Right cardiac atrium (tissue), 5 donors: ENCODE measurements at regions not wholly inside any gene's neighbourhood (a gene's known extent, or its start where the extent isn't known, plus 50 kb on each side); places are given as distances from the start of the nearest gene placed in this dataset.
A peak's percentile ranks its signal among the peaks of the same experiment; 100 is the strongest.

ENCODE experiments used
- ATAC-seq, 2 donors: fragments of 200-7000 bp; cut with Tn5 transposase; one replicate each; pipeline versions ENCODE4 v1.8.0 to v1.9.1; 2020; ENCODE audit warnings: moderate library complexity in 2 of 2, mild to moderate bottlenecking in 1 of 2
- DNase-seq, 3 donors: peaks; one replicate each; pipeline ENCODE4 v3.0.0-alpha.2; 2020
- H3K27ac ChIP-seq: one replicate; pipeline ENCODE4 v1.5.1; 2013; ENCODE audit warnings: mild to moderate bottlenecking, low read length, control low read depth, moderate library complexity
- H3K27me3 ChIP-seq: one replicate; pipeline ENCODE4 v1.6.1; 2013; ENCODE audit not compliant: control insufficient read depth, insufficient read depth
- H3K4me1 ChIP-seq: one replicate; pipeline ENCODE4 v1.6.1; 2013; ENCODE audit warnings: low read length; ENCODE audit not compliant: control insufficient read depth, insufficient read depth
- H3K4me3 ChIP-seq: one replicate; pipeline ENCODE4 v1.5.1; 2013; ENCODE audit warnings: low read length, control low read depth
- H3K9me3 ChIP-seq: one replicate; pipeline ENCODE4 v1.6.1; 2013; ENCODE audit warnings: low read length; ENCODE audit not compliant: control insufficient read depth
- WGBS: extraction: QIAGEN DNeasy Blood & Tissue Kit; methylation state at CpG from one replicate; pipeline ENCODE4 v1.1.7; 2013; 5-methylcytosine and 5-hydroxymethylcytosine counted together
- intact Hi-C, 4 donors: fragments of 100-400 bp; cut with DNase I; formaldehyde crosslinking; loops; one replicate each; pipeline versions ENCODE4 v1.11.0 to v1.14.0; 2022 to 2023
- donor health status: healthy with polysubstance abuse.
- donor health status: DM: no; HTN: yes; CAD: no.
- donor health status: DM: no; HTN: no; CAD: no.
- donor health status: DM: no; HTN: yes; CAD: no; lungs with severe emphysema.
- donor health status: DM: yes; HTN: yes; CAD: no.

GRCh38 chr15:96538491-96538890 lies 208.0 kb downstream of the NR2F2 start:
- no peak overlapping the region for H3K4me3 ChIP-seq
- H3K27me3 ChIP-seq, result no peaks in the 10 kb centered on the region
- no peak overlapping the region for H3K27ac ChIP-seq
- WGBS, result 92% methylated on average over 3 of the region's 3 CpGs
- DNase-seq (no peak), ATAC-seq (no peak)
- intact Hi-C loops, result no loop called here
- H3K9me3 ChIP-seq, result no peaks in the 10 kb centered on the region
- H3K4me1 ChIP-seq, result no peaks in the 10 kb centered on the region

- 94% methylated on average over 7 of the region's 7 CpGs for WGBS
- DNase-seq, result no peak
- intact Hi-C loops, result no loop called here
- H3K27me3 ChIP-seq, result no peaks in the 10 kb centered on the region
- H3K4me1 ChIP-seq, result no peaks in the 10 kb centered on the region
- no peak overlapping the region for H3K27ac ChIP-seq
- no peak overlapping the region for H3K4me3 ChIP-seq
- H3K9me3 ChIP-seq, result no peaks in the 10 kb centered on the region
- no peak for ATAC-seq
Observed at GRCh38 chr15:96540283-96540682, 209.8 kb downstream of the NR2F2 start.

DNA sequence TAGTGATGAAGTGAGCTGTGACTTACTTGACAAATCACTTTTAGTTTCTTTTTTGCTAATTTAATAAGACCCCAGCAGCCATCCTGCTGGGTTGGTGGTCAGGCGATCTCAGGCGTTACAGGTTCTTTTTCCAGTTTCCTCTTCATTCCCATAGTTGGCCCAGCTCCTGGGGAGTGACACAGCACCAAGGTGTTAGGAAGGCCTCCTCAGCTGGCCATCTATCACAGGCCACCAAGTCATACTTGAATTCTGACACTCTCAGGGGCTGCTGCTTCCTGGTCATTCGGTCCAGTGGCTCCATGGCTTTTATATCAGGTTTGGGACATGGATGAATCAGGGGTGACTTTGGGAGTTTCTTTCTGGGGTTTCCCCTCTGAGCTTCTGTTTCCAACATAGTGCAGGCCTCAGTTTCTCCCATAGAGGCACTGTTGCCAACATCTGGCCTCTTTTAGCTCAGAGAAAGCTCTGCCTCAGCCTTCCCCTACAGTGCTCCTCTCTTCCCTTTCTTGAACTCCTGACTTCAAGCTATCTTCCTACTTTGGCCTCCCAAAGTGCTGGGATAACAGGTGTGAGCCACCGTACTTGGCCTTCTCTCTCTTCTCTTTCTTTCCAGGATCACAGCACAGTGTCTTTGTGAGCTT lies 211.8 kb downstream of the NR2F2 start:
- intact Hi-C loops, result no loop called here
- no peaks in the 10 kb centered on the region for H3K4me1 ChIP-seq
- no peak overlapping the region for H3K4me3 ChIP-seq
- ATAC-seq (no peak), DNase-seq (no peak)
- WGBS, result 92% methylated on average over 4 of the region's 4 CpGs
- H3K27me3 ChIP-seq, result no peaks in the 10 kb centered on the region
- no peak overlapping the region for H3K27ac ChIP-seq
- no peaks in the 10 kb centered on the region for H3K9me3 ChIP-seq

DNA sequence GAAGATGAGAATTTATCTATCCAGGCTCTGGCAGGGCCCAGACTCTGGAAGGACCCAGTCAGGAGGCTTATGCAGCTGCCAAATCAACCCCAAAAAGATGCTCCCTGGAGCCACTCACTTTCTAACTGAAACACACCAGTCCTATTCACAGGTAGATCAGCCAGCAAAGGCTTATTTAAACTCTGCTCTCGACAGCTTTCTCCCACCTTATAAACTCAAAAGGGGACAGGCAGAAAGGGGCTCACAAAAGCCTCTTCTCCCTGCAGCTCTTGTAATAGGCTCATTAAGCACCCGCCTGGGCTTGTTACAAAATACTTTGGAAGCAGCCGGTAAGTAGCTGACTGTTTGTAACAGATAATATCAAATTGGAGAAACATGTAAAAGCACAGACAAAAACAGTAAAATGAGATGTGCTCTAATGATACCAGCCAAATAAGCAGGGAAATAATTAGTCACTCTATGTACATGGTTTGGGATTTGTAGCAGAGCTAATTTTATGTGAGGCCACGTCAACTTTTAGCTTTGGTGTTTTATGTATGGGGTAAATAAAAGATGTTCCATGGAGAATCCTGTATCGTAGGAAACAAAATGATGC lies 213.8 kb downstream of the NR2F2 start:
- intact Hi-C loops, result no loop called here
- no peak overlapping the region for H3K27ac ChIP-seq
- ATAC-seq (no peak), DNase-seq (no peak)
- 78% methylated on average over 5 of the region's 5 CpGs for WGBS
- no peaks in the 10 kb centered on the region for H3K9me3 ChIP-seq
- no peaks in the 10 kb centered on the region for H3K27me3 ChIP-seq
- no peak overlapping the region for H3K4me3 ChIP-seq
- no peaks in the 10 kb centered on the region for H3K4me1 ChIP-seq

- ATAC-seq (no peak), DNase-seq (no peak)
- H3K9me3 ChIP-seq, result no peaks in the 10 kb centered on the region
- WGBS, result 90% methylated on average over 1 of the region's 1 CpG
- H3K27me3 ChIP-seq, result no peaks in the 10 kb centered on the region
- H3K27ac ChIP-seq, result no peak overlapping the region
- intact Hi-C loops, result no loop called here
- no peak overlapping the region for H3K4me3 ChIP-seq
- H3K4me1 ChIP-seq, result peaks cover 5% of the 10 kb centered on the region
Observed at GRCh38 chr15:96549136-96549535, 218.6 kb downstream of the NR2F2 start.

- 77% methylated on average over 4 of the region's 4 CpGs for WGBS
- no peak overlapping the region for H3K27ac ChIP-seq
- H3K4me1 ChIP-seq, result peaks cover 5% of the 10 kb centered on the region
- DNase-seq, result no peak
- ATAC-seq, result no peak
- no peaks in the 10 kb centered on the region for H3K27me3 ChIP-seq
- no peak overlapping the region for H3K4me3 ChIP-seq
- intact Hi-C loops, result no loop called here
- H3K9me3 ChIP-seq, result no peaks in the 10 kb centered on the region
Observed at GRCh38 chr15:96551196-96551595, 220.7 kb downstream of the NR2F2 start.

DNA sequence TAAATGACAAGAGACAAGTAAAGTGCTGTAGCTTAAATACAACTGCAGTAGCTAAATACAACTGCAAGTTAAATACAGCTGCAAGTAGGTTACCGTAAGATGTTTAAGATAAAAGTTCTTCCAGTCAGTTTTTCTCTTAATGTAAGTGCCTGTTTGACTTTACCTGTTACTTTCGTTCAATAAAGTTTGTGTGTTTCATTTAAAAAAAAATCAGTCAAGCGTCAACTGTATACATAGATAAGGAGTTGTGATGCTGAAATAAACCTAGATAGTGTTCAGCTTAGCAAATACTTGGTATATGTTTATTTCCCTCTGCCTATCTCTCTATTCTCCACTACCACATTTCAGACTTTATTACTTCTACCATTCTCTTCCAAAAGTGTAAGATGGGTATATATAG lies 221.2 kb downstream of the NR2F2 start:
- H3K4me3 ChIP-seq, result no peak overlapping the region
- no peaks in the 10 kb centered on the region for H3K9me3 ChIP-seq
- 83% methylated on average over 3 of the region's 3 CpGs for WGBS
- no peak for ATAC-seq
- H3K27me3 ChIP-seq, result no peaks in the 10 kb centered on the region
- H3K27ac ChIP-seq, result no peak overlapping the region
- intact Hi-C loops, result no loop called here
- no peak for DNase-seq
- peaks cover 5% of the 10 kb centered on the region for H3K4me1 ChIP-seq

- intact Hi-C loops, result no loop called here
- WGBS, result 79% methylated on average over 4 of the region's 4 CpGs
- no peak overlapping the region for H3K4me3 ChIP-seq
- no peak overlapping the region for H3K27ac ChIP-seq
- no peaks in the 10 kb centered on the region for H3K9me3 ChIP-seq
- H3K27me3 ChIP-seq, result no peaks in the 10 kb centered on the region
- ATAC-seq (no peak), DNase-seq (no peak)
- H3K4me1 ChIP-seq, result peaks cover 5% of the 10 kb centered on the region
Observed at GRCh38 chr15:96553006-96553405, 222.5 kb downstream of the NR2F2 start.

DNA sequence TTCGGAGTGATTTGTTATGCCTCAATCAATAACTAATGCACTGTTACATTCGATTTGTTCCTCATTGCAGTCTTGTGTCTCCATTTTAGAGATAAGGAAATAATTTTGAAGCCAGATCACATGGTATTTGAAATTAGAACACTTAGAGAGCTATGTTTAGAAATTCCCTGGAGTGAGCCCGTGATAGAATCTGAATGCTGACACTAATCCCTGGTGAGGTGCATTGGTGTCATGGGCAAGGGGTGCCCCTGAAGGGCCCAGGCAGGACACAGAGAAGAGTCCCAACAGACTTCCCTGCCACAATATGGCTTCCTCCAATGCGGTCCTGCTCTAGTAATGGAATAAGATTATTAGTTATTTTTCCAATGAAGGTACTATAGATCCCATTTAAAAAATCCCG lies 223.0 kb downstream of the NR2F2 start:
- Histone ChIP-seq H3K27me3 (no peaks in the 10 kb centered on the region), H3K4me1 (peaks cover 5% of the 10 kb centered on the region), H3K4me3 (no peak overlapping the region), H3K27ac (no peak overlapping the region), H3K9me3 (no peaks in the 10 kb centered on the region)
- DNase-seq, result no peak
- peak; percentile 55 to 80 for ATAC-seq
- intact Hi-C loops, result no loop called here
- WGBS, result 68% methylated on average over 5 of the region's 5 CpGs

- H3K27me3 ChIP-seq, result no peaks in the 10 kb centered on the region
- intact Hi-C loops, result no loop called here
- ATAC-seq, result no peak
- H3K4me3 ChIP-seq, result no peak overlapping the region
- no peak for DNase-seq
- WGBS, result 80% methylated on average over 6 of the region's 6 CpGs
- H3K4me1 ChIP-seq, result peaks cover 5% of the 10 kb centered on the region
- H3K9me3 ChIP-seq, result no peaks in the 10 kb centered on the region
- H3K27ac ChIP-seq, result no peak overlapping the region
Observed at GRCh38 chr15:96553931-96554330, 223.4 kb downstream of the NR2F2 start.

DNA sequence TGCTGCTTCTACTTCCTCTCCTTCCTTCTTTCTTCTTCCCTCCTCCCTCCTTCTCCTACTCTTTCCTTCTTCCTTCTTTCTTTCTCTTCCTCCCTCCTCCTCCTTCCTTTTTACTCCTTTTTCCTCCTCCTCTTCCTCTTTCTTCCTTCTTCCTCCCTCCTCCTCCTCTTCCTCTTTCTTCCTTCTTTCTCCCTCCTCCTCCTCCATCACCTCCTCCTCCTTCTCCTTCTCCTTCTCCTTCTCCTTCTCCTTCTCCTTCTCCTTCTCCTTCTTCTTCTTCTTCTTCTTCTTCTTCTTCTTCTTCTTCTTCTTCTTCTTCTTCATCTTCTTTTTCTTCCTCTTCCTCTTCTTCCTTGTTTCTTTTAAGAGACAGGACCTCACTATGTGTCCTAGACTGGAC lies 224.0 kb downstream of the NR2F2 start:
- H3K27ac ChIP-seq, result no peak overlapping the region
- intact Hi-C loops, result no loop called here
- ATAC-seq, result no peak
- no peak for DNase-seq
- no peaks in the 10 kb centered on the region for H3K9me3 ChIP-seq
- H3K4me3 ChIP-seq, result no peak overlapping the region
- no peaks in the 10 kb centered on the region for H3K27me3 ChIP-seq
- peaks cover 5% of the 10 kb centered on the region for H3K4me1 ChIP-seq

DNA sequence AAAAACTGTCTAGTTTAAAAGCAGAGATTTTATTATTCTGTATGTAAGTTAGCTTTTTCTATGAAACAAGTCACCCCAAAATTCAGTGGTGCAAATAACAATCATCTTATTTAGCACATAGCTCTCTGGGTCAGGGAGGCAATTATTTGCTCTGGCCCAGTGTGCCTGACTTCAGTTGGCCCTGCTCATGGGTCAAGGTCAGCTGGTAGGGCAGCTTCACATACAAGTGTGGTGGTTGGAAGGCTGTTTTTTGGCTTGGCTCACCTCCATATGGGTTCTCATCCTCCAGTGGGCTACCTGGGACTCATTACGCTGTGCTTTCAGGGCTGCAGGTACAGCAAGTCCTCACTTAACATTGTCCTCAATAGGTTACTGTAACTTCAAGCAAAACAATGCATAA lies 228.6 kb downstream of the NR2F2 start:
- Histone ChIP-seq H3K4me1 (no peaks in the 10 kb centered on the region), H3K27ac (no peak overlapping the region), H3K27me3 (no peaks in the 10 kb centered on the region), H3K9me3 (no peaks in the 10 kb centered on the region), H3K4me3 (no peak overlapping the region)
- 95% methylated on average over 1 of the region's 1 CpG for WGBS
- ATAC-seq, result no peak
- intact Hi-C loops, result no loop called here
- DNase-seq, result no peak
